ENCODE measurements at regions not wholly inside any gene's neighbourhood (a gene's known extent, or its start where the extent isn't known, plus 50 kb on each side); places are given as distances from the start of the nearest gene placed in this dataset.

DNA sequence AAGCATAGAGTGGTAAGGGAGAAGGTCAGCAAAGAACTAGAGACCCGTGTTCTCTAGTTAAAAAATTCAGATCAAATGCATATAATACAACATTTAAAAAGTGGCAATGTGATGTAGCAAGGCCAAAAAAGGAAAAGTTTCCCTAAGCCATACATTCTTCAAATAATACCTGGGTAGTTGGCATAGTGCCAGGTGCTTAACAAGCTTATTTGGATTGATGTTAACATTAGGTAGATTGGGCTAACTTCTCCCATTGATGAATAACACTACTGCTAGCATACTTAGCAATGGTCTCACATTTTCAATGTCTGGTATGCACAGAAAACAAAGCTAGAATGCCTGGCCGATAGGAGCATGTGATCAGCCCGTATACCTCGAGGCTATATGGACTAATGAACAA, 283.6 kb upstream of the RARB start:
- no peak for DNase-seq (ENCODE audit: low spot score)
- no peak for TF ChIP-seq CTCF (IDR thresholded peaks at IDR 0.05; ENCODE audit: extremely low read depth, missing control alignments)

DNA sequence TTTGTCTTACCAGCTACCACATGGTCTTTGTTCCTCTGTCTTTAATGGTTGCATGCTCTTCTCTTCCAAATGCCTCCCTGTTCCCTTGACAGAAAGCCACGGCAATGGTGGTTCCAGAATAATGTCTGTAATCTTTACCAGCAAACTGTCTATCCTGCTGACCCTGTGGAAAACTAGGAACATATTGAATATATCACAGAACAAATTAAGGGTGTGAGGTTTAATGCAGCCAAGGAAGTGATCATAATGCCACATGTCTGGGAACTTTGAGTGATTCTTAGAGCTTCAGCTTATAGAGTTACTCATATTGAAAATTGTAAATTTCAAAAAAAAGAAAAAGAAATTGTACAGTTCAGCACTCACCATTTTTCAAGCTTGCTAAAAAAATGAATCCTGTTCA, 282.9 kb upstream of the RARB start:
- no peak for DNase-seq (ENCODE audit: low spot score)

GRCh38 chr3:25150199-25150598, 277.9 kb upstream of the RARB start:
- TF ChIP-seq CTCF (IDR thresholded peaks at IDR 0.05; ENCODE audit: extremely low read depth, missing control alignments), result no peak
- no peak for DNase-seq (ENCODE audit: low spot score)

More for the DNA sequence above, 282.9 kb upstream of the RARB start:
- no peak for TF ChIP-seq CTCF (IDR thresholded peaks at IDR 0.05; ENCODE audit: extremely low read depth, missing control alignments)

DNA sequence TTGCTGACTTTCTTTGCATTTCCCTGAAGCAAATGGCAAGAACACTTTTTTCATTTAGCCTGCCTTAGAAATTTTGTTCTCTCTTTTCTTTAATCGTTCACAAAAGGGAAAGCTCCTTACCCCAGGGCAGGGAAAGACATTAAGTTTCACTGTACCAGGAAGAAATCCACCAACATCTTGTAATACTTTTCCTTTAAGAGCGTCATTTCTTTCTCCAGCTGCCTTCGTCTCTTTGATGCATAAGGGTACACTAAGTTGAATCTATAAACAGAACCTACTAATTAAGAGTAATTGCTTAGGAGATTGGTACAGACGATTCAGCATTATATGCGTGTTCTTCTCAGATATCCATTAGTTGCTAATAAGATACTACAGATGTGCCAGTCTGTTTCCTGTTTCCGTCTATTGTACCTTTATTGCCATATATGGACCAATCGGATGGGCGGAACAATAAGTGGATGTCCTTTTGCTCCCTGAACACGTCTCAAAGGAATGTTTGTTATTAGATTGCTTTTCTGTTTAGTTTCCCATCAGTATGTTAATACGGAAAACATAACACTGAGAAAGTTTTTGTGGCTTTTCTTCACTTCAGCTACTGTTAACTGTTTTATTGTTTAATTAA, 276.7 kb upstream of the RARB start:
- no peak for TF ChIP-seq CTCF (IDR thresholded peaks at IDR 0.05; ENCODE audit: extremely low read depth, missing control alignments)
- no peak for DNase-seq (ENCODE audit: low spot score)

DNA sequence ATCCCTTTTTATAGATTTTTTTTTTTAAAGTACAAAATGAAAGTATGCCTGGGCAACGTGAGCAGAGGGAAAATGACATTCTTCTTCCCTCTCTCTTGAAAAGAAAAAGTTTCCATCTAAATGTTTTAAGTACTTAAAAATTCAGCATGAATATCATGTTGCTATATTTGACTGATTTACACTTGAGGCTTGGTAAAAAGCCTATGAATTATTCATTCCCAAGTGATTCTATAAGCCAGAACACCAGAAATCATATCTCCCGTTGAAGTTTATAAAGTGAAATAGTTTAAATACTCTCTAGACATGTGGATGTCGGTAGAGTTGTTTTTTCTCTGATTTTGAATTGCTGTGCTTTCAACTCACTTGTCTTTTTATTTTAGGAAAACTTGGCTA, 276.2 kb upstream of the RARB start:
- DNase-seq (ENCODE audit: low spot score), result no peak
- no peak for TF ChIP-seq CTCF (IDR thresholded peaks at IDR 0.05; ENCODE audit: extremely low read depth, missing control alignments)

DNA sequence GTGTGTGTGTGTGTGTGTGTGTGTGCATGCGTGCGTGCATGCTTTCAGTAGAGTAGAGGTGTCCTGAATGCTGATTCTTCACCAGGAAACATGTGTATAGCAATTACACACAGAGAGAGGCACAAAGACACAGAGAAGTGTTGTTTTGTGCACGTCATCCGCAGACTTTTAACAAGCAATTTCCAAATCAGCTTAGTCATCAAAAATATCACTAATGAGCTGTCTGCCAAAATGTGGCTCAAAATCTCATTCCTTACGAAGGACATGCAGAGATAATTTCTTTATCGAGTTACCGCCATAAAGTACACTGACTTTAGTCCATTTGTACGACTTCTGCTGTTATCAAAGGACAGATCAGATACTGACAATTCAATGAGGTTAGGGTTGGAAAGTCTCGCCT, 274.9 kb upstream of the RARB start:
- no peak for DNase-seq (ENCODE audit: low spot score)
- no peak for TF ChIP-seq CTCF (IDR thresholded peaks at IDR 0.05; ENCODE audit: extremely low read depth, missing control alignments)

- no peak for TF ChIP-seq CTCF (IDR thresholded peaks at IDR 0.05; ENCODE audit: extremely low read depth, missing control alignments)
- DNase-seq (ENCODE audit: low spot score), result no peak
Measured at GRCh38 chr3:25153561-25153960, 274.5 kb upstream of the RARB start.

Data from GM20000 (cell line).